ENCODE measurements at regions not wholly inside any gene's neighbourhood (a gene's known extent, or its start where the extent isn't known, plus 50 kb on each side); places are given as distances from the start of the nearest gene placed in this dataset.
A peak's percentile ranks its signal among the peaks of the same experiment; 100 is the strongest.

- no peak overlapping the region for H3K4me2 ChIP-seq (ENCODE audit: low read length)
- peak overlapping the region; percentile 35 for H3K4me3 ChIP-seq (ENCODE audit: low read length)
- no peaks in the 10 kb centered on the region for H3F3A ChIP-seq (ENCODE audit: insufficient read depth, low read length, poor library complexity, severe bottlenecking)
- H3K9me2 ChIP-seq (ENCODE audit: insufficient read depth, low read length) = no peaks in the 10 kb centered on the region
- peak overlapping the region; percentile 29 for H3K9ac ChIP-seq (ENCODE audit: low read length)
- H3K27ac ChIP-seq (ENCODE audit: low read length) = peak overlapping the region; percentile 37
- no peaks in the 10 kb centered on the region for H3K79me2 ChIP-seq (replicated peaks; ENCODE audit: insufficient read depth, low read length)
- no peaks in the 10 kb centered on the region for H3K9me3 ChIP-seq (ENCODE audit: low read length)
- H2AFZ ChIP-seq (ENCODE audit: low read depth, low read length) = no peak overlapping the region
- no peaks in the 10 kb centered on the region for H3K36me3 ChIP-seq (ENCODE audit: insufficient read depth, low read length)
- no peaks in the 10 kb centered on the region for H4K20me1 ChIP-seq (ENCODE audit: insufficient read depth)
- H3K27me3 ChIP-seq (ENCODE audit: insufficient read depth, low read depth, low read length) = no peaks in the 10 kb centered on the region
- TF ChIP-seq TAF1 (IDR thresholded peaks at IDR 0.05; ENCODE audit: low read depth) (no peak), RAD21 (conservative IDR thresholded peaks at IDR 0.05) (no peak), EZH2 (IDR thresholded peaks at IDR 0.05; ENCODE audit: borderline replicate concordance, insufficient read depth, low read length, poor library complexity, severe bottlenecking) (no peak), POLR2AphosphoS5 (IDR thresholded peaks at IDR 0.05) (no peak), REST (IDR thresholded peaks at IDR 0.05; ENCODE audit: borderline replicate concordance) (no peak), MXI1 (conservative IDR thresholded peaks at IDR 0.05; ENCODE audit: poor library complexity, severe bottlenecking) (no peak), EP300 (conservative IDR thresholded peaks at IDR 0.05; ENCODE audit: poor library complexity, severe bottlenecking) (no peak), SMC3 (conservative IDR thresholded peaks at IDR 0.05; ENCODE audit: poor library complexity) (no peak)
- TF ChIP-seq, protein P1, sequence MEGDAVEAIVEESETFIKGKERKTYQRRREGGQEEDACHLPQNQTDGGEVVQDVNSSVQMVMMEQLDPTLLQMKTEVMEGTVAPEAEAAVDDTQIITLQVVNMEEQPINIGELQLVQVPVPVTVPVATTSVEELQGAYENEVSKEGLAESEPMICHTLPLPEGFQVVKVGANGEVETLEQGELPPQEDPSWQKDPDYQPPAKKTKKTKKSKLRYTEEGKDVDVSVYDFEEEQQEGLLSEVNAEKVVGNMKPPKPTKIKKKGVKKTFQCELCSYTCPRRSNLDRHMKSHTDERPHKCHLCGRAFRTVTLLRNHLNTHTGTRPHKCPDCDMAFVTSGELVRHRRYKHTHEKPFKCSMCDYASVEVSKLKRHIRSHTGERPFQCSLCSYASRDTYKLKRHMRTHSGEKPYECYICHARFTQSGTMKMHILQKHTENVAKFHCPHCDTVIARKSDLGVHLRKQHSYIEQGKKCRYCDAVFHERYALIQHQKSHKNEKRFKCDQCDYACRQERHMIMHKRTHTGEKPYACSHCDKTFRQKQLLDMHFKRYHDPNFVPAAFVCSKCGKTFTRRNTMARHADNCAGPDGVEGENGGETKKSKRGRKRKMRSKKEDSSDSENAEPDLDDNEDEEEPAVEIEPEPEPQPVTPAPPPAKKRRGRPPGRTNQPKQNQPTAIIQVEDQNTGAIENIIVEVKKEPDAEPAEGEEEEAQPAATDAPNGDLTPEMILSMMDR (IDR thresholded peaks at IDR 0.05; ENCODE audit: poor library complexity, severe bottlenecking) = no peak
These were observed 62.6 kb upstream of the RASD2 start for GRCh38 chr22:35477911-35478582.

- H3K9me2 ChIP-seq (ENCODE audit: insufficient read depth, low read length) = no peaks in the 10 kb centered on the region
- H3K4me2 ChIP-seq (ENCODE audit: low read length) = no peak overlapping the region
- no peaks in the 10 kb centered on the region for H3K79me2 ChIP-seq (replicated peaks; ENCODE audit: insufficient read depth, low read length)
- H3K27me3 ChIP-seq (ENCODE audit: insufficient read depth, low read depth, low read length) = no peaks in the 10 kb centered on the region
- no peak overlapping the region for H2AFZ ChIP-seq (ENCODE audit: low read depth, low read length)
- H3K27ac ChIP-seq (ENCODE audit: low read length) = peak overlapping the region; percentile 37
- peak overlapping the region; percentile 35 for H3K4me3 ChIP-seq (ENCODE audit: low read length)
- no peaks in the 10 kb centered on the region for H3K9me3 ChIP-seq (ENCODE audit: low read length)
- no peak for TF ChIP-seq TAF1 (IDR thresholded peaks at IDR 0.05; ENCODE audit: low read depth)
- TF ChIP-seq MXI1 (conservative IDR thresholded peaks at IDR 0.05; ENCODE audit: poor library complexity, severe bottlenecking) = peak; percentile 32
- no peak for TF ChIP-seq SMC3 (conservative IDR thresholded peaks at IDR 0.05; ENCODE audit: poor library complexity)
- peak; percentile 38 for TF ChIP-seq EP300 (conservative IDR thresholded peaks at IDR 0.05; ENCODE audit: poor library complexity, severe bottlenecking)
- TF ChIP-seq EZH2 (IDR thresholded peaks at IDR 0.05; ENCODE audit: borderline replicate concordance, insufficient read depth, low read length, poor library complexity, severe bottlenecking) = no peak
- TF ChIP-seq, protein P1 (IDR thresholded peaks at IDR 0.05; ENCODE audit: poor library complexity, severe bottlenecking) = no peak
- no peak for TF ChIP-seq RAD21 (conservative IDR thresholded peaks at IDR 0.05)
- peak; percentile 34 for TF ChIP-seq POLR2AphosphoS5 (IDR thresholded peaks at IDR 0.05)
- TF ChIP-seq REST (IDR thresholded peaks at IDR 0.05; ENCODE audit: borderline replicate concordance) = no peak
- peak overlapping the region; percentile 29 for H3K9ac ChIP-seq (ENCODE audit: low read length)
- no peaks in the 10 kb centered on the region for H4K20me1 ChIP-seq (ENCODE audit: insufficient read depth)
- H3K36me3 ChIP-seq (ENCODE audit: insufficient read depth, low read length) = no peaks in the 10 kb centered on the region
- H3F3A ChIP-seq (ENCODE audit: insufficient read depth, low read length, poor library complexity, severe bottlenecking) = no peaks in the 10 kb centered on the region
These were observed 62.0 kb upstream of the RASD2 start for GRCh38 chr22:35478633-35479107.

Measured in neural cell (in vitro differentiated cells).